A549 (cell line): ENCODE measurements at regions not wholly inside any gene's neighbourhood (a gene's known extent, or its start where the extent isn't known, plus 50 kb on each side); places are given as distances from the start of the nearest gene placed in this dataset.
"Not testable (repeated sequence)": the region's sequence is repeated elsewhere in the genome, so short reads cannot be mapped to it uniquely, and the experiment has no call there.

Experiments used
- ATAC-seq, 2 experiments: fragments of 200-7000 bp in 1 of 2; fragments of >200 bp in 1 of 2; cut with Nextera tagmentation in 1 of 2; cut with Tn5 transposase in 1 of 2; 3 replicates each; pipeline versions ENCODE4 v1.8.0 to v1.9.1; 2018 to 2020; ENCODE audit warnings: mild to moderate bottlenecking in 1 of 2, moderate library complexity in 1 of 2
- CTCF ChIA-PET: fragments of 300-600 bp; sonication (Branson Sonifier 250); formaldehyde crosslinking; extraction: SDS; loops from one replicate; lab custom pipeline; 2021; ENCODE audit warnings: antibody characterized with exemption, inconsistent platforms; lab: Yijun Ruan, JAX
- POLR2A ChIA-PET: fragments of 350-600 bp; formaldehyde crosslinking; extraction: SDS; loops from one replicate; lab custom pipeline; 2021; ENCODE audit warnings: antibody characterized with exemption, inconsistent platforms; lab: Yijun Ruan, JAX
- DNase-seq, 2 experiments: peaks; one replicate each; pipeline versions ENCODE4 v3.0.0 to v3.0.0-alpha.2; 2011 to 2016; ENCODE audit warnings: low read depth in 1 of 2, low spot score in 1 of 2
- FAIRE-seq: peaks from 2 replicates; lab custom pipeline; 2011; peaks lifted over from hg19 to GRCh38; lab: Jason Lieb, UNC
- H3K27ac ChIP-seq, 2 experiments: fragments of >200 bp; sonication (Bioruptor Twin); formaldehyde crosslinking; 3 replicates each; pipeline ENCODE4 v1.5.1; 2016 to 2017
- H3K4me1 ChIP-seq: fragments of >200 bp; sonication (Bioruptor Twin); formaldehyde crosslinking; 3 replicates; pipeline ENCODE4 v1.6.1; 2016
- H3K4me2 ChIP-seq: fragments of >200 bp; sonication (Bioruptor Twin); formaldehyde crosslinking; 3 replicates; pipeline ENCODE4 v1.6.1; 2016
- H3K4me3 ChIP-seq: fragments of >200 bp; sonication (Bioruptor Twin); formaldehyde crosslinking; 3 replicates; pipeline ENCODE4 v1.5.1; 2016
- H3K9me3 ChIP-seq: fragments of >200 bp; sonication (Bioruptor Twin); formaldehyde crosslinking; 3 replicates; pipeline ENCODE4 v1.6.1; 2016
- CBX8 ChIP-seq: fragments of 200-600 bp; sonication (generic); IDR thresholded peaks from 2 replicates; pipeline ENCODE4 v1.6.1; 2016
- EHF ChIP-seq: fragments of 250-450 bp; sonication (Bioruptor Pico); IDR thresholded peaks from 2 replicates; pipeline ENCODE4 v1.5.0; 2020; ENCODE audit warnings: mild to moderate bottlenecking
- EHMT2 ChIP-seq: fragments of 200-600 bp; sonication (generic); IDR thresholded peaks from 2 replicates; pipeline ENCODE4 v1.6.1; 2016; ENCODE audit warnings: antibody characterized with exemption, low read depth, mild to moderate bottlenecking, moderate library complexity
- ESRRA ChIP-seq: fragments of 150-350 bp; IDR thresholded peaks from 2 replicates; pipeline ENCODE4 v1.6.1; 2014; ENCODE audit warnings: mild to moderate bottlenecking, low read length, borderline replicate concordance
- FOXS1 ChIP-seq: fragments of 250-450 bp; sonication (Bioruptor Pico); IDR thresholded peaks from 2 replicates; pipeline ENCODE4 v1.5.0; 2020; ENCODE audit warnings: mild to moderate bottlenecking, moderate library complexity
- HOXA7 ChIP-seq: fragments of 250-450 bp; sonication (Bioruptor Pico); IDR thresholded peaks from 2 replicates; pipeline ENCODE4 v1.5.0; 2020; ENCODE audit warnings: mild to moderate bottlenecking, moderate library complexity
- JUN ChIP-seq, 2 experiments: fragments of >200 bp; sonication (Bioruptor Twin); formaldehyde crosslinking; IDR thresholded peaks; 2 replicates in 1 of 2; 3 replicates in 1 of 2; pipeline ENCODE4 v1.6.1; 2016 to 2017
- KDM5A ChIP-seq: fragments of 200-600 bp; sonication (generic); IDR thresholded peaks from 2 replicates; pipeline ENCODE4 v1.6.1; 2016; ENCODE audit warnings: antibody characterized with exemption, mild to moderate bottlenecking
- MAFK ChIP-seq: fragments of 450-650 bp; IDR thresholded peaks from 2 replicates; pipeline ENCODE4 v1.6.1; 2014; ENCODE audit not compliant: partially characterized antibody
- MAZ ChIP-seq: fragments of 150-350 bp; IDR thresholded peaks from 2 replicates; pipeline ENCODE4 v1.6.1; 2014; ENCODE audit warnings: antibody characterized with exemption, low read depth, low read length, borderline replicate concordance
- NFE2L2 ChIP-seq: fragments of 150-350 bp; conservative IDR thresholded peaks from 2 replicates; pipeline ENCODE4 v1.6.1; 2014; ENCODE audit warnings: low read length
- PBX3 ChIP-seq: IDR thresholded peaks from 2 replicates; pipeline ENCODE4 v1.6.1; 2012
- RARB ChIP-seq: fragments of 250-450 bp; sonication (Bioruptor Pico); IDR thresholded peaks from 2 replicates; pipeline ENCODE4 v1.8.0; 2021; ENCODE audit warnings: mild to moderate bottlenecking, moderate library complexity
- RCOR1 ChIP-seq: fragments of 150-350 bp; IDR thresholded peaks from 2 replicates; pipeline ENCODE4 v1.6.1; 2014; ENCODE audit warnings: antibody characterized with exemption, low read length, low read depth
- RFX5 ChIP-seq: fragments of 450-650 bp; IDR thresholded peaks from 2 replicates; pipeline ENCODE4 v1.7.1; 2014; ENCODE audit warnings: antibody characterized with exemption, mild to moderate bottlenecking, moderate library complexity
- SMC3 ChIP-seq: fragments of >200 bp; sonication (Bioruptor Twin); formaldehyde crosslinking; IDR thresholded peaks from 3 replicates; pipeline ENCODE4 v1.6.1; 2018; ENCODE audit warnings: inconsistent platforms
- TP53 ChIP-seq: fragments of 250-450 bp; sonication (Bioruptor Pico); IDR thresholded peaks from 2 replicates; pipeline ENCODE4 v1.5.0; 2021; ENCODE audit warnings: mild to moderate bottlenecking, moderate library complexity
- USF2 ChIP-seq: fragments of 450-650 bp; IDR thresholded peaks from 2 replicates; pipeline ENCODE4 v1.6.1; 2014; ENCODE audit warnings: antibody characterized with exemption
- ZFP36 ChIP-seq: fragments of 450-650 bp; IDR thresholded peaks from 2 replicates; pipeline ENCODE4 v1.6.1; 2014; ENCODE audit warnings: borderline replicate concordance; ENCODE audit not compliant: partially characterized antibody
- ZNF302 ChIP-seq: fragments of 250-450 bp; sonication (Bioruptor Pico); IDR thresholded peaks from 2 replicates; pipeline ENCODE4 v1.9.0; 2021; ENCODE audit warnings: inconsistent platforms, mild to moderate bottlenecking, moderate library complexity
- WGBS: methylation state at CpG from one replicate; pipeline ENCODE4 v1.1.6; 2017; ENCODE audit errors: missing lambda C conversion rate; 5-methylcytosine and 5-hydroxymethylcytosine counted together

- Histone ChIP-seq H3K4me1 (peaks cover 16% of the 10 kb centered on the region), H3K9me3 (no peaks in the 10 kb centered on the region; the same call in 2 of the 3 replicates), H3K4me3 (no peak overlapping the region), H3K4me2 (peak overlapping the region; percentile 25; the same call in 1 of the 3 replicates), H3K27ac (no peak overlapping the region)
- 64% methylated on average over 6 of the region's 6 CpGs for WGBS
- ATAC-seq, result no peak
- TF ChIP-seq MAZ (no peak), SMC3 (no peak), ESRRA (no peak), EHF (CRISPR knock-in tag) (no peak), JUN (IDR thresholded peaks at IDR 0.05) (no peak), RARB (no peak), HOXA7 (CRISPR knock-in tag) (no peak), EHMT2 (no peak)
- peak; percentile 7 for FAIRE-seq
- ChIA-PET CTCF (no interaction called here), POLR2A (no interaction called here)
- no peak for DNase-seq
Observed at GRCh38 chrX:9374555-9374954, 90.3 kb upstream of the TBL1X start.

GRCh38 chrX:9376111-9376510 is 88.7 kb upstream of the TBL1X start:
- no peaks in the 10 kb centered on the region; the same call in 2 of the 3 replicates for H3K9me3 ChIP-seq
- H3K4me2 ChIP-seq, result no peak overlapping the region
- peak; percentile 67 for FAIRE-seq
- ChIA-PET POLR2A (no interaction called here), CTCF (no interaction called here)
- H3K4me1 ChIP-seq, result peaks cover 28% of the 10 kb centered on the region
- no peak overlapping the region for H3K4me3 ChIP-seq
- no peak for TF ChIP-seq USF2
- TF ChIP-seq MAFK, result no peak
- no peak for TF ChIP-seq ESRRA
- TF ChIP-seq RCOR1, result no peak
- TF ChIP-seq RFX5, result no peak
- no peak for TF ChIP-seq KDM5A
- TF ChIP-seq ZNF302 (CRISPR knock-in tag), result no peak
- no peak for TF ChIP-seq NFE2L2
- no peak for TF ChIP-seq TP53 (CRISPR knock-in tag)
- no peak for TF ChIP-seq CBX8
- no peak for TF ChIP-seq PBX3
- TF ChIP-seq ZFP36, result no peak
- no peak for TF ChIP-seq FOXS1
- ATAC-seq, result no peak
- no peak overlapping the region for H3K27ac ChIP-seq
- 89% methylated on average over 4 of the region's 4 CpGs for WGBS
- DNase-seq, result no peak

GRCh38 chrX:9377216-9377615 is 87.6 kb upstream of the TBL1X start:
- H3K4me3 ChIP-seq, ATAC-seq, H3K9me3 ChIP-seq, POLR2A ChIA-PET, DNase-seq, H3K27ac ChIP-seq, H3K4me2 ChIP-seq, CTCF ChIA-PET: not testable (repeated sequence)
- FAIRE-seq, result peak; percentile 89
- H3K4me1 ChIP-seq, result peaks cover 28% of the 10 kb centered on the region
- WGBS, result 63% methylated on average over 3 of the region's 3 CpGs
